Thyroid gland (tissue), 4 donors: ENCODE measurements at regions not wholly inside any gene's neighbourhood (a gene's known extent, or its start where the extent isn't known, plus 50 kb on each side); places are given as distances from the start of the nearest gene placed in this dataset.

Experiments
- CTCF ChIP-seq, 6 experiments: fragments of 200-600 bp in 3 of 6; fragments of 450-650 bp in 3 of 6; sonication (generic) in 3 of 6; IDR thresholded peaks; one replicate each; pipeline ENCODE4 v1.5.1; 2016 to 2019; ENCODE audit warnings: antibody characterized with exemption in 6 of 6, mild to moderate bottlenecking in 2 of 6, inconsistent platforms in 1 of 6, moderate library complexity in 1 of 6
- POLR2A ChIP-seq, 2 donors: fragments of 450-650 bp; IDR thresholded peaks; one replicate each; pipeline ENCODE4 v1.6.1; 2017; ENCODE audit warnings: antibody characterized with exemption in 2 of 2, mild to moderate bottlenecking in 2 of 2, moderate library complexity in 1 of 2

GRCh38 chr12:66774929-66775328 lies 96.1 kb upstream of the GRIP1 start:
- TF ChIP-seq CTCF (IDR thresholded peaks at IDR 0.05): no peak
- TF ChIP-seq POLR2A (IDR thresholded peaks at IDR 0.05): no peak
